SK-N-SH treated with all-trans-retinoic acid at 6 μM for 48 hours (cell line): ENCODE measurements at regions not wholly inside any gene's neighbourhood (a gene's known extent, or its start where the extent isn't known, plus 50 kb on each side); places are given as distances from the start of the nearest gene placed in this dataset.

Experiments used
- ATAC-seq: fragments of 200-7000 bp; cut with Tn5 transposase; 3 replicates; pipeline ENCODE4 v1.9.1; 2020; ENCODE audit warnings: mild to moderate bottlenecking, moderate library complexity
- ARNTL ChIP-seq: fragments of 450-650 bp; formaldehyde crosslinking; IDR thresholded peaks from 2 replicates; pipeline ENCODE4 v1.5.0; 2020; ENCODE audit warnings: low read depth, mild to moderate bottlenecking, moderate library complexity, borderline replicate concordance
- BACH2 ChIP-seq: fragments of 250-450 bp; sonication (Bioruptor Pico); IDR thresholded peaks from 2 replicates; pipeline ENCODE4 v1.9.0; 2021; ENCODE audit warnings: mild to moderate bottlenecking, borderline replicate concordance
- ESRRG ChIP-seq: fragments of 250-450 bp; sonication (Bioruptor Pico); IDR thresholded peaks from 2 replicates; pipeline ENCODE4 v1.6.1; 2021; ENCODE audit warnings: mild to moderate bottlenecking
- GLIS3 ChIP-seq: fragments of 250-450 bp; sonication (Bioruptor Pico); IDR thresholded peaks from 2 replicates; pipeline ENCODE4 v1.5.0; 2020; ENCODE audit warnings: mild to moderate bottlenecking, moderate library complexity
- ISL1 ChIP-seq: fragments of 250-450 bp; sonication (Bioruptor Pico); IDR thresholded peaks from 2 replicates; pipeline ENCODE4 v2.1.2; 2022; ENCODE audit warnings: mild to moderate bottlenecking, moderate library complexity
- OSR1 ChIP-seq: fragments of 250-450 bp; sonication (Bioruptor Pico); IDR thresholded peaks from 2 replicates; pipeline ENCODE4 v1.8.0; 2022; ENCODE audit warnings: moderate library complexity, mild to moderate bottlenecking, inconsistent platforms
- PPARA ChIP-seq: fragments of 250-450 bp; sonication (Bioruptor Pico); IDR thresholded peaks from 2 replicates; pipeline ENCODE4 v1.5.0; 2020; ENCODE audit warnings: mild to moderate bottlenecking, borderline replicate concordance
- SNAI2 ChIP-seq: fragments of 250-450 bp; sonication (Bioruptor Pico); IDR thresholded peaks from 2 replicates; pipeline ENCODE4 v1.5.0; 2020; ENCODE audit warnings: mild to moderate bottlenecking, moderate library complexity
- TCF4 ChIP-seq: fragments of 250-450 bp; sonication (Bioruptor Pico); IDR thresholded peaks from 2 replicates; pipeline ENCODE4 v1.8.0; 2021; ENCODE audit warnings: mild to moderate bottlenecking, moderate library complexity, borderline replicate concordance
- TOX ChIP-seq: fragments of 250-450 bp; sonication (Bioruptor Pico); IDR thresholded peaks from 2 replicates; pipeline ENCODE4 v1.8.0; 2021; ENCODE audit warnings: mild to moderate bottlenecking, moderate library complexity, borderline replicate concordance
- ZC3H10 ChIP-seq: fragments of 250-450 bp; sonication (Bioruptor Pico); IDR thresholded peaks from 2 replicates; pipeline ENCODE4 v1.5.1; 2021; ENCODE audit warnings: mild to moderate bottlenecking, moderate library complexity
- ZFP3 ChIP-seq: fragments of 250-450 bp; sonication (Bioruptor Pico); IDR thresholded peaks from 2 replicates; pipeline ENCODE4 v1.5.0; 2020; ENCODE audit warnings: mild to moderate bottlenecking, moderate library complexity
- ZFP30 ChIP-seq: fragments of 450-650 bp; formaldehyde crosslinking; IDR thresholded peaks from 2 replicates; pipeline ENCODE4 v1.5.0; 2022; ENCODE audit warnings: mild to moderate bottlenecking, moderate library complexity
- ZNF70 ChIP-seq: fragments of 450-650 bp; formaldehyde crosslinking; IDR thresholded peaks from 2 replicates; pipeline ENCODE4 v1.5.0; 2020; ENCODE audit warnings: mild to moderate bottlenecking, moderate library complexity
- ZNF8 ChIP-seq: fragments of 450-650 bp; formaldehyde crosslinking; IDR thresholded peaks from 2 replicates; pipeline ENCODE4 v1.5.0; 2020; ENCODE audit warnings: mild to moderate bottlenecking, moderate library complexity
- TF ChIP-seq, protein P1 (sequence below): fragments of 250-450 bp; sonication (Bioruptor Pico); IDR thresholded peaks from 2 replicates; pipeline ENCODE4 v1.5.1; 2021; ENCODE audit warnings: mild to moderate bottlenecking, moderate library complexity
- TF ChIP-seq, protein P2 (sequence below): fragments of 250-450 bp; sonication (Bioruptor Pico); IDR thresholded peaks from 2 replicates; pipeline ENCODE4 v1.8.0; 2021; ENCODE audit warnings: low read depth, mild to moderate bottlenecking, moderate library complexity, borderline replicate concordance
- TF ChIP-seq, protein P3 (sequence below): fragments of 250-450 bp; sonication (Bioruptor Pico); IDR thresholded peaks from 2 replicates; pipeline ENCODE4 v1.5.1; 2020; ENCODE audit warnings: low read depth, mild to moderate bottlenecking, moderate library complexity
- TF ChIP-seq, protein P4 (sequence below): fragments of 250-450 bp; sonication (Bioruptor Pico); IDR thresholded peaks from 2 replicates; pipeline ENCODE4 v1.8.0; 2020; ENCODE audit warnings: mild to moderate bottlenecking, moderate library complexity, borderline replicate concordance
- TF ChIP-seq, protein P5 (sequence below): fragments of 250-450 bp; sonication (Bioruptor Pico); IDR thresholded peaks from 2 replicates; pipeline ENCODE4 v1.5.0; 2020; ENCODE audit warnings: mild to moderate bottlenecking, moderate library complexity

DNA sequence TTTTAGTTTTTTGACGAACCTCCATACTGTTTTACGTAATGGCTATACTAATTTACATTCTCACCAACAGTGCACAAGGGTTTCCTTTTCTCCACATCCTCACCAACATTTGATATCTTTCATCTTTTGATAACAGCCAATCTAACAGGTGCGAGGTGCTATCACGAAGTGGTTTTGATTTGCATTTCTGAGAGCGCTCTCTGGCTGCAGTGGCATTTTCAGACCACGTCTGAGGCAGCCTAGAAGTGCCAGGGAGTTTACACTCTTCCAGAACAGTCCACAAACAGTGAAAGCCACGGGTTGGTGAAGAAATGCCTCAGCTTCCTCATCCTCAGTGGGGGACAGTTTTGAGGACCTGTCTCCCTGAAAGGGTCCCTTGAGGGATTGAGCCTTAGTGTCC is 471.0 kb downstream of the BCOR start:
- TF ChIP-seq ESRRG (CRISPR knock-in tag), result no peak
- no peak for TF ChIP-seq ISL1 (CRISPR knock-in tag)
- TF ChIP-seq ZNF8 (CRISPR knock-in tag), result no peak
- TF ChIP-seq, protein P1, sequence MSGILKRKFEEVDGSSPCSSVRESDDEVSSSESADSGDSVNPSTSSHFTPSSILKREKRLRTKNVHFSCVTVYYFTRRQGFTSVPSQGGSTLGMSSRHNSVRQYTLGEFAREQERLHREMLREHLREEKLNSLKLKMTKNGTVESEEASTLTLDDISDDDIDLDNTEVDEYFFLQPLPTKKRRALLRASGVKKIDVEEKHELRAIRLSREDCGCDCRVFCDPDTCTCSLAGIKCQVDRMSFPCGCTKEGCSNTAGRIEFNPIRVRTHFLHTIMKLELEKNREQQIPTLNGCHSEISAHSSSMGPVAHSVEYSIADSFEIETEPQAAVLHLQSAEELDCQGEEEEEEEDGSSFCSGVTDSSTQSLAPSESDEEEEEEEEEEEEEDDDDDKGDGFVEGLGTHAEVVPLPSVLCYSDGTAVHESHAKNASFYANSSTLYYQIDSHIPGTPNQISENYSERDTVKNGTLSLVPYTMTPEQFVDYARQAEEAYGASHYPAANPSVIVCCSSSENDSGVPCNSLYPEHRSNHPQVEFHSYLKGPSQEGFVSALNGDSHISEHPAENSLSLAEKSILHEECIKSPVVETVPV, result no peak
- no peak for TF ChIP-seq GLIS3 (CRISPR knock-in tag)
- TF ChIP-seq, protein P2, sequence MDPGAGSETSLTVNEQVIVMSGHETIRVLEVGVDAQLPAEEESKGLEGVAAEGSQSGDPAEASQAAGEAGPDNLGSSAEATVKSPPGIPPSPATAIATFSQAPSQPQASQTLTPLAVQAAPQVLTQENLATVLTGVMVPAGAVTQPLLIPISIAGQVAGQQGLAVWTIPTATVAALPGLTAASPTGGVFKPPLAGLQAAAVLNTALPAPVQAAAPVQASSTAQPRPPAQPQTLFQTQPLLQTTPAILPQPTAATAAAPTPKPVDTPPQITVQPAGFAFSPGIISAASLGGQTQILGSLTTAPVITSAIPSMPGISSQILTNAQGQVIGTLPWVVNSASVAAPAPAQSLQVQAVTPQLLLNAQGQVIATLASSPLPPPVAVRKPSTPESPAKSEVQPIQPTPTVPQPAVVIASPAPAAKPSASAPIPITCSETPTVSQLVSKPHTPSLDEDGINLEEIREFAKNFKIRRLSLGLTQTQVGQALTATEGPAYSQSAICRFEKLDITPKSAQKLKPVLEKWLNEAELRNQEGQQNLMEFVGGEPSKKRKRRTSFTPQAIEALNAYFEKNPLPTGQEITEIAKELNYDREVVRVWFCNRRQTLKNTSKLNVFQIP, result no peak
- TF ChIP-seq ZNF70 (CRISPR knock-in tag), result no peak
- no peak for TF ChIP-seq SNAI2 (CRISPR knock-in tag)
- TF ChIP-seq, protein P3, sequence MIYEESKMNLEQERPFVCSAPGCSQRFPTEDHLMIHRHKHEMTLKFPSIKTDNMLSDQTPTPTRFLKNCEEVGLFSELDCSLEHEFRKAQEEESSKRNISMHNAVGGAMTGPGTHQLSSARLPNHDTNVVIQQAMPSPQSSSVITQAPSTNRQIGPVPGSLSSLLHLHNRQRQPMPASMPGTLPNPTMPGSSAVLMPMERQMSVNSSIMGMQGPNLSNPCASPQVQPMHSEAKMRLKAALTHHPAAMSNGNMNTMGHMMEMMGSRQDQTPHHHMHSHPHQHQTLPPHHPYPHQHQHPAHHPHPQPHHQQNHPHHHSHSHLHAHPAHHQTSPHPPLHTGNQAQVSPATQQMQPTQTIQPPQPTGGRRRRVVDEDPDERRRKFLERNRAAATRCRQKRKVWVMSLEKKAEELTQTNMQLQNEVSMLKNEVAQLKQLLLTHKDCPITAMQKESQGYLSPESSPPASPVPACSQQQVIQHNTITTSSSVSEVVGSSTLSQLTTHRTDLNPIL (CRISPR knock-in tag), result no peak
- TF ChIP-seq, all 23 proteins: peak for 0
- ATAC-seq, result no peak

DNA sequence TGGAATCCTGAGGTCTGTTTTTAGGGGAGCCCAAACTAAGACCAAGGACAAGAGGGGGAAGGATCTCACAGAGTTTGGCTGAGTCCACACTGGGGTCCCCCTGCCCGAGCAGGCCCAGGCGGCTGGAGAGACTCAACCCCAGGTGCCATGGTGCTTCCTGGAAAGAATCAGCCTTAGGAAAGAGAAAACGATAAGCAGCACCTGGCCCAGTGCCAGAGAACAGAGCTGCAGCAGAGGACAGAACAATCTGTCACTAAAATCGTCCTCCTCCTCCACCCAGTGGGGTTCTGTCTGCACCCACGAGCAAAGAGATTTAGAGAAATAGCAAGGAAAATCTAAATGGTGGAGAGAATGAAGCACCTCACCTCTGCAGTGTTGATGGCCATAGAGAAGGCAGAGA is 470.5 kb downstream of the BCOR start:
- no peak for TF ChIP-seq ZFP30 (CRISPR knock-in tag)
- TF ChIP-seq, protein P4, sequence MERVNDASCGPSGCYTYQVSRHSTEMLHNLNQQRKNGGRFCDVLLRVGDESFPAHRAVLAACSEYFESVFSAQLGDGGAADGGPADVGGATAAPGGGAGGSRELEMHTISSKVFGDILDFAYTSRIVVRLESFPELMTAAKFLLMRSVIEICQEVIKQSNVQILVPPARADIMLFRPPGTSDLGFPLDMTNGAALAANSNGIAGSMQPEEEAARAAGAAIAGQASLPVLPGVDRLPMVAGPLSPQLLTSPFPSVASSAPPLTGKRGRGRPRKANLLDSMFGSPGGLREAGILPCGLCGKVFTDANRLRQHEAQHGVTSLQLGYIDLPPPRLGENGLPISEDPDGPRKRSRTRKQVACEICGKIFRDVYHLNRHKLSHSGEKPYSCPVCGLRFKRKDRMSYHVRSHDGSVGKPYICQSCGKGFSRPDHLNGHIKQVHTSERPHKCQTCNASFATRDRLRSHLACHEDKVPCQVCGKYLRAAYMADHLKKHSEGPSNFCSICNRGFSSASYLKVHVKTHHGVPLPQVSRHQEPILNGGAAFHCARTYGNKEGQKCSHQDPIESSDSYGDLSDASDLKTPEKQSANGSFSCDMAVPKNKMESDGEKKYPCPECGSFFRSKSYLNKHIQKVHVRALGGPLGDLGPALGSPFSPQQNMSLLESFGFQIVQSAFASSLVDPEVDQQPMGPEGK (CRISPR knock-in tag), result no peak
- no peak for ATAC-seq

DNA sequence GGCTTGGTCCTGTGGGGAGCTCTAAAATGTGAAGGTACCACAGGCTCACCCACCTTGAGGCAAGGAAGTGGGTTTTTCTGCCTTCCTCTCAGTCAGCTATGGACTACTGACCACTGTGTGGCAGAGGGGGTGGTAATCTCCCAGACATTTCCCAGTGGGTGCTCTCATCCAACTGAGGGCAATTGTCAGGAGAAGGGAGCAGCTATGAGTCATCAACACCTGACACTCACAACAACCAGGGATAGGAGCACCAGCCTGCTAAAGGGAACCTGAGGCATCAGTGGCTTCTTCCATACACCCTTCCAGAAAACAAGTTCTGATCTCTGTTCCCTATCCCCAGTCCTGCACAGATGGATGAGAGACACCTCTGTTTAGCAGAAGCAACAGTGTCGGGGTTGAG is 468.8 kb downstream of the BCOR start:
- ATAC-seq, result no peak
- TF ChIP-seq ZFP3, result no peak

DNA sequence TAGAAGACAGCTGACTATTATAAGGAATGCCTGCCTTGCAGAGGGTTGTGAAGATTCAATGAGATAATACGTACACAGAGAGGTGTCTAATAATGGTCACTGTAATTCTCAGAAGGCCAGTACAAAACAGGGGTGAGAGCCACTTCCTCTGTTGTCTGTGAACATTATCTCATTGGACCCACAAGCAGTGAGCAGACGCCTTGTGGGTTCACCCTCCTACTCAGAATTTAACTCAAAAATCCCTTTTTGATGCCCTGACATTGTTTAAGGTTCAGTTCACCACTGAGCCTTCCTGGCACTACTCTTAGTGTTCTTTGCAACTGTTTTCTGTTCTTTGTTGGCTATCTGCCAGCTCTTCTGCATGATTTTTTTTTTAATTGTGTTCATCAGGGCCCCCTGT is 467.4 kb downstream of the BCOR start:
- no peak for ATAC-seq
- no peak for TF ChIP-seq ZFP3
- no peak for TF ChIP-seq PPARA (CRISPR knock-in tag)
- TF ChIP-seq, protein P3 (CRISPR knock-in tag), result no peak
- TF ChIP-seq, protein P5, sequence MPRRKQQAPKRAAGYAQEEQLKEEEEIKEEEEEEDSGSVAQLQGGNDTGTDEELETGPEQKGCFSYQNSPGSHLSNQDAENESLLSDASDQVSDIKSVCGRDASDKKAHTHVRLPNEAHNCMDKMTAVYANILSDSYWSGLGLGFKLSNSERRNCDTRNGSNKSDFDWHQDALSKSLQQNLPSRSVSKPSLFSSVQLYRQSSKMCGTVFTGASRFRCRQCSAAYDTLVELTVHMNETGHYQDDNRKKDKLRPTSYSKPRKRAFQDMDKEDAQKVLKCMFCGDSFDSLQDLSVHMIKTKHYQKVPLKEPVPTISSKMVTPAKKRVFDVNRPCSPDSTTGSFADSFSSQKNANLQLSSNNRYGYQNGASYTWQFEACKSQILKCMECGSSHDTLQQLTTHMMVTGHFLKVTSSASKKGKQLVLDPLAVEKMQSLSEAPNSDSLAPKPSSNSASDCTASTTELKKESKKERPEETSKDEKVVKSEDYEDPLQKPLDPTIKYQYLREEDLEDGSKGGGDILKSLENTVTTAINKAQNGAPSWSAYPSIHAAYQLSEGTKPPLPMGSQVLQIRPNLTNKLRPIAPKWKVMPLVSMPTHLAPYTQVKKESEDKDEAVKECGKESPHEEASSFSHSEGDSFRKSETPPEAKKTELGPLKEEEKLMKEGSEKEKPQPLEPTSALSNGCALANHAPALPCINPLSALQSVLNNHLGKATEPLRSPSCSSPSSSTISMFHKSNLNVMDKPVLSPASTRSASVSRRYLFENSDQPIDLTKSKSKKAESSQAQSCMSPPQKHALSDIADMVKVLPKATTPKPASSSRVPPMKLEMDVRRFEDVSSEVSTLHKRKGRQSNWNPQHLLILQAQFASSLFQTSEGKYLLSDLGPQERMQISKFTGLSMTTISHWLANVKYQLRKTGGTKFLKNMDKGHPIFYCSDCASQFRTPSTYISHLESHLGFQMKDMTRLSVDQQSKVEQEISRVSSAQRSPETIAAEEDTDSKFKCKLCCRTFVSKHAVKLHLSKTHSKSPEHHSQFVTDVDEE, result no peak
- no peak for TF ChIP-seq ZC3H10
- TF ChIP-seq OSR1, result no peak
- no peak for TF ChIP-seq BACH2
- no peak for TF ChIP-seq ZNF8 (CRISPR knock-in tag)
- TF ChIP-seq ARNTL (CRISPR knock-in tag), result no peak
- TF ChIP-seq, protein P4 (CRISPR knock-in tag), result no peak
- TF ChIP-seq TOX (CRISPR knock-in tag), result no peak
- TF ChIP-seq TCF4 (CRISPR knock-in tag), result no peak
- TF ChIP-seq ISL1 (CRISPR knock-in tag), result no peak
- TF ChIP-seq ESRRG (CRISPR knock-in tag), result no peak
- no peak for TF ChIP-seq SNAI2 (CRISPR knock-in tag)
- TF ChIP-seq ZFP30 (CRISPR knock-in tag), result no peak
- TF ChIP-seq, all 23 proteins: peak for 0
